Liver (tissue), 7 donors: ENCODE measurements at regions not wholly inside any gene's neighbourhood (a gene's known extent, or its start where the extent isn't known, plus 50 kb on each side); places are given as distances from the start of the nearest gene placed in this dataset.

Experiments used
- DNase-seq: peaks from one replicate; pipeline ENCODE4 v3.0.0-alpha.2; 2017; ENCODE audit warnings: low spot score
- H3K27ac ChIP-seq, 2 donors: one replicate each; pipeline ENCODE4 v1.7.0; 2013; ENCODE audit warnings: inconsistent platforms in 2 of 2, low read length in 2 of 2, control low read depth in 1 of 2, low read depth in 1 of 2, mild to moderate bottlenecking in 1 of 2
- H3K27me3 ChIP-seq, 4 donors: one replicate each; pipeline versions ENCODE4 v1.6.1 to v1.7.0; 2013; ENCODE audit warnings: low read length in 3 of 4, inconsistent platforms in 1 of 4, mild to moderate bottlenecking in 1 of 4, moderate library complexity in 1 of 4; ENCODE audit not compliant: control insufficient read depth in 4 of 4, insufficient read depth in 4 of 4
- H3K36me3 ChIP-seq, 4 donors: one replicate each; pipeline versions ENCODE4 v1.6.1 to v1.7.0; 2013; ENCODE audit warnings: low read length in 3 of 4, mild to moderate bottlenecking in 3 of 4, low read depth in 1 of 4, moderate library complexity in 1 of 4; ENCODE audit not compliant: control insufficient read depth in 4 of 4, insufficient read depth in 3 of 4
- H3K4me1 ChIP-seq, 4 donors: one replicate each; pipeline versions ENCODE4 v1.6.1 to v1.7.0; 2013; ENCODE audit warnings: low read length in 3 of 4, mild to moderate bottlenecking in 3 of 4, moderate library complexity in 1 of 4; ENCODE audit not compliant: control insufficient read depth in 4 of 4, insufficient read depth in 4 of 4
- H3K4me3 ChIP-seq, 3 donors: one replicate each; pipeline versions ENCODE4 v1.6.1 to v1.7.0; 2013; ENCODE audit warnings: low read length in 3 of 3, control low read depth in 1 of 3, low read depth in 1 of 3, mild to moderate bottlenecking in 1 of 3
- H3K9ac ChIP-seq, 2 donors: one replicate each; pipeline ENCODE4 v1.7.0; 2013; ENCODE audit warnings: low read length in 2 of 2, mild to moderate bottlenecking in 2 of 2, moderate library complexity in 2 of 2, control low read depth in 1 of 2, low read depth in 1 of 2
- H3K9me3 ChIP-seq, 4 donors: one replicate each; pipeline versions ENCODE4 v1.6.1 to v1.7.0; 2013; ENCODE audit warnings: low read length in 3 of 4; ENCODE audit not compliant: control insufficient read depth in 4 of 4
- FOXA1 ChIP-seq: IDR thresholded peaks from 2 replicates; pipeline ENCODE4 v1.6.1; 2016; ENCODE audit warnings: antibody characterized with exemption
- FOXA2 ChIP-seq: IDR thresholded peaks from 2 replicates; pipeline ENCODE4 v1.6.1; 2016; ENCODE audit warnings: antibody characterized with exemption
- GABPA ChIP-seq, 2 donors: IDR thresholded peaks in 1 of 2; conservative IDR thresholded peaks in 1 of 2; 2 replicates each; pipeline ENCODE4 v1.6.1; 2016; ENCODE audit warnings: antibody characterized with exemption in 2 of 2, mild to moderate bottlenecking in 1 of 2, moderate library complexity in 1 of 2
- HNF4A ChIP-seq, 2 donors: conservative IDR thresholded peaks; 2 replicates each; pipeline ENCODE4 v1.6.1; 2016; ENCODE audit warnings: antibody characterized with exemption in 2 of 2, mild to moderate bottlenecking in 2 of 2
- HNF4G ChIP-seq: IDR thresholded peaks from 2 replicates; pipeline ENCODE4 v1.6.1; 2016; ENCODE audit warnings: antibody characterized with exemption
- JUND ChIP-seq, 2 donors: IDR thresholded peaks; 2 replicates each; pipeline ENCODE4 v1.6.1; 2016; ENCODE audit warnings: antibody characterized with exemption in 2 of 2
- MAX ChIP-seq: IDR thresholded peaks from 2 replicates; pipeline ENCODE4 v1.6.1; 2016; ENCODE audit warnings: antibody characterized with exemption
- NR2F2 ChIP-seq: IDR thresholded peaks from 2 replicates; pipeline ENCODE4 v1.6.1; 2016; ENCODE audit warnings: antibody characterized with exemption
- RAD21 ChIP-seq, 2 donors: IDR thresholded peaks; 2 replicates each; pipeline ENCODE4 v1.6.1; 2016; ENCODE audit warnings: antibody characterized with exemption in 2 of 2, mild to moderate bottlenecking in 2 of 2
- REST ChIP-seq: IDR thresholded peaks from 2 replicates; pipeline ENCODE4 v1.6.1; 2016; ENCODE audit warnings: antibody characterized with exemption, mild to moderate bottlenecking
- RXRA ChIP-seq, 2 donors: IDR thresholded peaks; 2 replicates each; pipeline ENCODE4 v1.6.1; 2017 to 2018; ENCODE audit warnings: antibody characterized with exemption in 2 of 2, mild to moderate bottlenecking in 1 of 2
- SP1 ChIP-seq: IDR thresholded peaks from 2 replicates; pipeline ENCODE4 v1.6.1; 2018; ENCODE audit warnings: antibody characterized with exemption, mild to moderate bottlenecking
- TAF1 ChIP-seq: conservative IDR thresholded peaks from 2 replicates; pipeline ENCODE4 v1.6.1; 2016; ENCODE audit warnings: antibody characterized with exemption, mild to moderate bottlenecking
- ZBTB33 ChIP-seq: IDR thresholded peaks from 2 replicates; pipeline ENCODE4 v1.6.1; 2016; ENCODE audit warnings: antibody characterized with exemption
- WGBS: extraction: QIAGEN DNeasy Blood & Tissue Kit; methylation state at CpG from one replicate; pipeline ENCODE4 v1.1.7; 2013; 5-methylcytosine and 5-hydroxymethylcytosine counted together
- TF ChIP-seq, protein P1 (sequence below): IDR thresholded peaks from 2 replicates; pipeline ENCODE4 v1.6.1; 2016; ENCODE audit warnings: antibody characterized with exemption
- donor health status: healthy.
- donor health status: healthy.
- donor health status: healthy.
- donor health status: healthy.

GRCh38 chr17:79552405-79552804, 58.4 kb downstream of the RBFOX3 start (continued):
- TF ChIP-seq, protein P1, sequence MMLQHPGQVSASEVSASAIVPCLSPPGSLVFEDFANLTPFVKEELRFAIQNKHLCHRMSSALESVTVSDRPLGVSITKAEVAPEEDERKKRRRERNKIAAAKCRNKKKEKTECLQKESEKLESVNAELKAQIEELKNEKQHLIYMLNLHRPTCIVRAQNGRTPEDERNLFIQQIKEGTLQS: no peak
- no peak for TF ChIP-seq RXRA (IDR thresholded peaks at IDR 0.05)

DNA sequence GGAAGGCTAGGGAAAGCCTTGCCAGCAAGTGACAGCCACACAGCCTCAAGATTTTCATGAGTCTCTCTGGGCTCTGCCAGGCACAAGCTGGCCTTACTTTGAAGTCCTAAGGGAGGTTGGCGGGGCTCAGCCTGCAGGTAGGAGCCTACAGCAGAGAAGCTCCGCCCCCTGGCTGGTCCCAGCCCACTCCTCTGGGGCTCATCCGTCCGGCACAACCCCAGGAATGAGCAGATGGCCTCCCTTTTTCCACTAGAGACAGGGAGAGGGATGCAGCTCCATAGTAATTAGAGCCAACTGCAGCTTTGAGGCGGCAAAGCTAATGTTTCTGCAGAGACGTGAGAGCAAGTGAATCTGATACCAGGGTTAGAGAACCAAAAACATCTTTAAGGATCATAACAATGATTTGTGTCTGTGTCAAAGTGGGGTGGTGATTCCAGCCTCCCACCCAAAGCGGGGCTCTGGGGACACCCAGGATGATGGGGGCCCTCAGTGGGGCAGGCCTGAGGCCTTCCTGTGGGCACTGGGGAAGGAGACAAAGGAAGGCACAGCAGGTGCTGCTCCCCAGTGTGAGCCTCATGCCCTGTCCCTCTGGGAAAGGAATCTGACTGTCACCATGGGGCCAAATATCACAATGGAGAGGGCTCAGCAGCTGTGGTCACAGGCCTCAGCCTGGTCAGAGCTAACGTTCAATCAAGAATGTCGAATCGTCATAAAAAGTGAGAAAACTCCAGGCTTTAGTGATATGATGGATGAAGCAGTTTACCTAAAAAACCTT, 61.5 kb downstream of the RBFOX3 start:
- 59% methylated on average over 10 of the region's 10 CpGs for WGBS
- Histone ChIP-seq H3K36me3 (no peaks in the 10 kb centered on the region), H3K27ac (no peak overlapping the region), H3K9me3 (peaks cover 0 to 5% (median 1%) of the 10 kb centered on the region in 4 donors), H3K4me1 (no peaks in the 10 kb centered on the region), H3K9ac (no peak overlapping the region), H3K27me3 (peaks cover 0 to 3% (median 2%) of the 10 kb centered on the region in 4 donors), H3K4me3 (no peak overlapping the region)
- DNase-seq: no peak
- no peak for TF ChIP-seq HNF4A (conservative IDR thresholded peaks at IDR 0.05)
- no peak for TF ChIP-seq NR2F2
- TF ChIP-seq MAX: no peak
- no peak for TF ChIP-seq FOXA2
- no peak for TF ChIP-seq SP1
- no peak for TF ChIP-seq HNF4G
- TF ChIP-seq RXRA (IDR thresholded peaks at IDR 0.05): no peak
- no peak for TF ChIP-seq GABPA (IDR thresholded peaks at IDR 0.05 in 1 of 2, conservative IDR thresholded peaks at IDR 0.05 in 1 of 2)
- TF ChIP-seq, protein P1: no peak
- no peak for TF ChIP-seq FOXA1
- TF ChIP-seq RAD21 (IDR thresholded peaks at IDR 0.05): no peak
- no peak for TF ChIP-seq TAF1
- TF ChIP-seq JUND (IDR thresholded peaks at IDR 0.05): no peak
- no peak for TF ChIP-seq REST
- TF ChIP-seq ZBTB33: no peak
